Lung microvascular endothelial cell (primary cell): ENCODE measurements at regions not wholly inside any gene's neighbourhood (a gene's known extent, or its start where the extent isn't known, plus 50 kb on each side); places are given as distances from the start of the nearest gene placed in this dataset.

ENCODE experiments used
- DNase-seq, 2 donors: peaks; one replicate each; pipeline versions ENCODE4 v3.0.0 to v3.0.0-alpha.2; 2010; ENCODE audit warnings: low read depth in 2 of 2

DNA sequence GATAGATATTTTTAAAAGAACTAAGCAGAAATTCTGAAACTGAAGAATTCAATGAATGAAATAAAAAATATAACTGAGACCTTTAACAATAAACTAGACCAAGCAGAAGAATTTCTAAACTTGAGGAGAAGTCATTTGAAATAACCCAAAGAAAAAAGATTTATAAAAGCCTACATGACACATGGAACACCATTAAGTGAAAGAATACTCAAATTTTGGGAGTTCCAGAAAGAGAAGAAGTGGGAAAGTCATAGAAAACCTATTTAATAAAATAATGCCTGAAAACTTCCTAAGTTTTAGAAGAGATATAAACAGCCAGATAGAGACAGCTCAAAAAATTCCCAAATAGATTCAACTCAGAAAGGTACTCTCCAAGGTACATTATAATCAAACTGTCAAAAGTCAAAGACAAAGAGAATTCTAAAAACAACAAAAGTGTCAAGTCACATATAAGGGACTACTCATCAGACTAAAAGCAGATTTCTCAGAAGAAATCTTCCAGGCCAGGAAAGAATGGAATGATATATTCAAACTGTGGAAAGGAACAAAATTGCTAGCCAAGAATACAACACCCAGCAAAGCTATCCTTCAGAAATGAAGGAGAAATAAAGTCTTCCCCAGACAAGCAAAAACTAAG is 72.9 kb upstream of the GNAZ start:
- no peak for DNase-seq

- no peak for DNase-seq
Measured at GRCh38 chr22:22997988-22998387, 72.3 kb upstream of the GNAZ start.

DNA sequence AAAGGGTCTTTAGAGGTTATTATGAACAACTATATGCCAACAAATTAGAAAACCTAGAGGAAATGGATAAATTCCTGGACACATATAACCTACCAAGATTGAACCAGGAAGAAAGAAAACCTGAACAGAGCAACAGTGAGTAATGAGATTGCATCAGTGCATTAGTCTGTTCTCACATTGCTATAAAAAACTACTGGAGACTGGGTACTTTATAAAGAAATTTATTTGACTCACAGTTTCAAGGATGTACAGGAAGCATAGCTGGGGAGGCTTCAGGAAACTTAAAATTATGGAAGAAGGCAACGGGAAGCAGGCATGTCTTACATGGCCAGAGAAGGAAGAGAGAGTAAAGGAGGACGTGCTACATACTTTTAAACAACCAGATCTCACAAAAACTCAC is 70.8 kb upstream of the GNAZ start:
- no peak for DNase-seq

DNA sequence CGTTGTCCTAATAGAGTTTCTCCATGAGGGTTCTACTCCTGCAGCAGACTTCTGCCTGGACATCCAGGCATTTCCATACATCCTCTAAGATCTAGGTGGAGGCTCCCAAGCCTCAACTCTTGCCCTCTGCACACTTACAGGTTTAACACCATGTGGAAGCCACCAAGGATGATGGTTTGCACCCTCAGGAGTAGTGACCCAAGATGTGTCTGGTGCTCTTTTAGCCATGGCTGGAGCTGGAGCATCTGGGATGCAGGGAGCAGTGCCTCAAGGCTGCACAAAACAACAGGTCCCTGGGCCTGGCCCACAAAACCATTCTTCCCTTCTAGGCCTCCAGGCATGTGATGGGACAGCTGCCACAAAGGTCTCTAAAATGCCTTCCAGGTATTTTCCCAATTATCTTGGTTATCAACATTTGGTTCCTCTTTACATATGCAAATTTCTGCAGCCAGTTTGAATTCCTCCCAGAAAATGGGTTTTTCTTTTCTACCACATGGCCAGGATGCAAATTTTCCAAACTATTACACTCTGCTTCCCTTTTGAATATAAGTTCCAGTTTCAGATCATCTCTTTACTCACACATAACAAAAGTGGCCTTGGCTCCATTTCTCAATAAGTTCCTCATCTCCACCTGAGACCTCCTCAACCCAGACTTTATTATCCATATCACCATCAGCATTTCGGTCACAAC is 69.5 kb upstream of the GNAZ start:
- no peak for DNase-seq

GRCh38 chr22:23001463-23001862 is 68.9 kb upstream of the GNAZ start:
- no peak for DNase-seq

- DNase-seq, result no peak
Measured at GRCh38 chr22:23002612-23003180, 67.6 kb upstream of the GNAZ start.

GRCh38 chr22:23007823-23008222 is 62.5 kb upstream of the GNAZ start:
- DNase-seq, result no peak

- no peak for DNase-seq
Measured at GRCh38 chr22:23008896-23009295, 61.4 kb upstream of the GNAZ start.
